Astrocyte (in vitro differentiated cells and primary cell): ENCODE measurements at regions not wholly inside any gene's neighbourhood (a gene's known extent, or its start where the extent isn't known, plus 50 kb on each side); places are given as distances from the start of the nearest gene placed in this dataset.

Experiments
- DNase-seq: peaks from one replicate; pipeline ENCODE4 v3.0.0-alpha.2; 2010; ENCODE audit warnings: low read depth
- FAIRE-seq: peaks from 2 replicates; lab custom pipeline; 2011; peaks lifted over from hg19 to GRCh38; lab: Jason Lieb, UNC
- H2AFZ ChIP-seq: 2 replicates; pipeline ENCODE4 v1.6.0; 2012; ENCODE audit warnings: low read depth, low read length, inconsistent platforms
- H3K27ac ChIP-seq: 2 replicates; pipeline ENCODE4 v1.5.1; 2011; ENCODE audit warnings: low read depth, low read length, inconsistent platforms
- H3K27me3 ChIP-seq: 2 replicates; pipeline ENCODE4 v1.6.0; 2011; ENCODE audit warnings: low read length, inconsistent platforms; ENCODE audit not compliant: insufficient read depth
- H3K36me3 ChIP-seq: 2 replicates; pipeline ENCODE4 v1.5.1; 2011; ENCODE audit warnings: low read length, inconsistent platforms; ENCODE audit not compliant: insufficient read depth
- H3K4me1 ChIP-seq: 2 replicates; pipeline ENCODE4 v1.5.1; 2011; ENCODE audit warnings: low read length, inconsistent platforms; ENCODE audit not compliant: insufficient read depth
- H3K4me2 ChIP-seq: 2 replicates; pipeline ENCODE4 v1.6.0; 2012; ENCODE audit warnings: low read length, inconsistent platforms
- H3K4me3 ChIP-seq: 2 replicates; pipeline ENCODE4 v1.5.1; 2011; ENCODE audit warnings: low read depth, mild to moderate bottlenecking, low read length, inconsistent platforms; ENCODE audit not compliant: insufficient read depth
- H3K79me2 ChIP-seq: 2 replicates; pipeline ENCODE4 v1.6.0; 2012; ENCODE audit warnings: mild to moderate bottlenecking, low read length, inconsistent platforms; ENCODE audit not compliant: insufficient read depth
- H3K9ac ChIP-seq: 2 replicates; pipeline ENCODE4 v1.6.0; 2012; ENCODE audit warnings: mild to moderate bottlenecking, low read length, inconsistent platforms
- H3K9me3 ChIP-seq: 2 replicates; pipeline ENCODE4 v1.5.1; 2012; ENCODE audit warnings: low read depth, mild to moderate bottlenecking, low read length, inconsistent platforms; ENCODE audit not compliant: insufficient read depth
- H4K20me1 ChIP-seq: 2 replicates; pipeline ENCODE4 v1.6.0; 2012; ENCODE audit warnings: low read length, inconsistent platforms; ENCODE audit not compliant: insufficient read depth
- H3K27ac Mint-ChIP-seq: one replicate; pipeline ENCODE4 v1.8.0; 2021; ENCODE audit warnings: mild to moderate bottlenecking, mixed read lengths; ENCODE audit not compliant: unreplicated experiment
- H3K27me3 Mint-ChIP-seq: one replicate; pipeline ENCODE4 v1.8.0; 2021; ENCODE audit warnings: low read depth, mixed read lengths; ENCODE audit not compliant: unreplicated experiment
- H3K36me3 Mint-ChIP-seq: one replicate; pipeline ENCODE4 v1.8.0; 2021; ENCODE audit warnings: low read depth, mixed read lengths; ENCODE audit not compliant: unreplicated experiment
- H3K4me1 Mint-ChIP-seq: one replicate; pipeline ENCODE4 v1.8.0; 2021; ENCODE audit warnings: low read depth, mixed read lengths; ENCODE audit not compliant: unreplicated experiment
- H3K4me3 Mint-ChIP-seq: one replicate; pipeline ENCODE4 v1.8.0; 2021; ENCODE audit warnings: mild to moderate bottlenecking, moderate library complexity, mixed read lengths; ENCODE audit not compliant: unreplicated experiment
- H3K9me3 Mint-ChIP-seq: one replicate; pipeline ENCODE4 v1.8.0; 2021; ENCODE audit warnings: mild to moderate bottlenecking, mixed read lengths; ENCODE audit not compliant: unreplicated experiment
- EZH2 ChIP-seq: IDR thresholded peaks from 2 replicates; pipeline ENCODE4 v1.6.1; 2012; ENCODE audit warnings: mild to moderate bottlenecking, low read length, inconsistent platforms; ENCODE audit not compliant: insufficient read depth
- TF ChIP-seq, protein P1 (sequence below): IDR thresholded peaks from 2 replicates; pipeline ENCODE4 v1.5.1; 2011; ENCODE audit warnings: low read depth, mild to moderate bottlenecking, inconsistent platforms, low read length, moderate library complexity; ENCODE audit not compliant: insufficient read depth

DNA sequence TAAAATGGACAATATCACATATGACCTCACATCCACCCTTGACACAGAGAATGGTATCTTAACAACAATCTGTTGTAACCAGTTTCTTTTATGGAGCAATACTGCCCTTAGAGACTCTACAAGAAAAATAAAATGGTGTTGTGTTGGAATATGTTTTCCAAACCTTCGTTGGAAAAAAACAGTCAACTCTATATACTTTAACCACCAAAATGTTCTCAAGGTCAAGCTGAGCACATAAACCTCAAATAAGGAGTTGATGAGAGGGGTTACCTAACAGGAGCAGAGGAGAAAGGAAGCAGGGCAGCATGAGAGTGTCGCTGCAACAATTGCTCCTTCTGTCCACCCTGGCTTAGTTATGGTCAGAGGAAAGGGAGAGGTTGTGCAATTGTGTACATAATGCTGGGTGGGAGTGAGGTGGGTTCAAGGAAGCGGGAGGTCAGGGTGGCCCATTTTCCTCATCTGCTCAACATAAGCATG is 179.2 kb upstream of the BMP4 start:
- H3K36me3 Mint-ChIP-seq = no peaks in the 10 kb centered on the region
- Histone ChIP-seq H3K9me3 (no peaks in the 10 kb centered on the region), H3K4me2 (no peak overlapping the region), H3K4me1 (no peaks in the 10 kb centered on the region), H3K79me2 (no peaks in the 10 kb centered on the region), H3K36me3 (no peaks in the 10 kb centered on the region), H3K27me3 (no peaks in the 10 kb centered on the region), H4K20me1 (no peaks in the 10 kb centered on the region), H3K9ac (no peak overlapping the region), H3K27ac (no peak overlapping the region), H2AFZ (no peak overlapping the region), H3K4me3 (no peak overlapping the region)
- TF ChIP-seq, protein P1, sequence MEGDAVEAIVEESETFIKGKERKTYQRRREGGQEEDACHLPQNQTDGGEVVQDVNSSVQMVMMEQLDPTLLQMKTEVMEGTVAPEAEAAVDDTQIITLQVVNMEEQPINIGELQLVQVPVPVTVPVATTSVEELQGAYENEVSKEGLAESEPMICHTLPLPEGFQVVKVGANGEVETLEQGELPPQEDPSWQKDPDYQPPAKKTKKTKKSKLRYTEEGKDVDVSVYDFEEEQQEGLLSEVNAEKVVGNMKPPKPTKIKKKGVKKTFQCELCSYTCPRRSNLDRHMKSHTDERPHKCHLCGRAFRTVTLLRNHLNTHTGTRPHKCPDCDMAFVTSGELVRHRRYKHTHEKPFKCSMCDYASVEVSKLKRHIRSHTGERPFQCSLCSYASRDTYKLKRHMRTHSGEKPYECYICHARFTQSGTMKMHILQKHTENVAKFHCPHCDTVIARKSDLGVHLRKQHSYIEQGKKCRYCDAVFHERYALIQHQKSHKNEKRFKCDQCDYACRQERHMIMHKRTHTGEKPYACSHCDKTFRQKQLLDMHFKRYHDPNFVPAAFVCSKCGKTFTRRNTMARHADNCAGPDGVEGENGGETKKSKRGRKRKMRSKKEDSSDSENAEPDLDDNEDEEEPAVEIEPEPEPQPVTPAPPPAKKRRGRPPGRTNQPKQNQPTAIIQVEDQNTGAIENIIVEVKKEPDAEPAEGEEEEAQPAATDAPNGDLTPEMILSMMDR = no peak
- no peak for TF ChIP-seq EZH2
- FAIRE-seq (no peak), DNase-seq (no peak)
- no peak overlapping the region for H3K4me3 Mint-ChIP-seq
- peaks cover 7% of the 10 kb centered on the region for H3K4me1 Mint-ChIP-seq
- H3K27ac Mint-ChIP-seq = no peak overlapping the region
- no peaks in the 10 kb centered on the region for H3K27me3 Mint-ChIP-seq
- no peaks in the 10 kb centered on the region for H3K9me3 Mint-ChIP-seq

DNA sequence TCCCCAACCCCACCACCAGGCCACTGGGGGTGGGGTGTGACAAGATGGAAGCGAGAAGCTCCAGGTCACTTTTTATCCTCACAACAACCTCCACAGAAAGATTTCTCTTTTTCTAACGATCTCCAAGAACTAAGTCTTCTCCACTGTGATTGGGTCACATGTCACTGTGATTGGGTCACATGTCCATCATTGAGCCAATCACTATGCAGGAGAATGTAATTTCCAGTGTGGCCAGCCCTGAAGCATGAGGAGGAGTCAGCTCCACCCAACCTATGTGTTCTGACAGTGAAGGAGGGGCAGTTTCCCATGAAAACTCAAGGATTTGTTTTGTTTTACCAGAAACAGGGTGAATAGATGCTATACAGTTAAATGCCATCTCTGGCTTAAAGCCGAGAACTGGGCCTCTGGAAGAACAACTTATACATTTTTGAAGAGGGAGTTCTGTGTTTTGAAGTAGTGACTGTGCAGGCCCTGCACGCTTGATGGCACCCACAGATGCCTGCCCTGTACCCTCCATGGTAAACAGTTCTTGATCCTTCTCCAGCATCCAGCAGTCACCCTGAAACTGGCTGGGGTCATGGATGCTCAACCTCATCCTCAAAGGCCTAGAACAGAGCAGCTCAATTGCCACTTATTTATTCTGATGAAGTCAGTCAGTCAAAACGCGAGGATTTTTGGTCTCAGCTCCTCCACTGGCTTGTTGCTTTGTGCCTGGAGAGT is 180.4 kb upstream of the BMP4 start:
- Histone ChIP-seq H3K4me2 (no peak overlapping the region), H3K27ac (no peak overlapping the region), H3K4me1 (no peaks in the 10 kb centered on the region), H3K27me3 (no peaks in the 10 kb centered on the region), H3K9me3 (no peaks in the 10 kb centered on the region), H3K79me2 (no peaks in the 10 kb centered on the region), H4K20me1 (no peaks in the 10 kb centered on the region), H3K36me3 (no peaks in the 10 kb centered on the region), H3K9ac (no peak overlapping the region), H2AFZ (no peak overlapping the region), H3K4me3 (no peak overlapping the region)
- H3K27ac Mint-ChIP-seq = no peak overlapping the region
- no peaks in the 10 kb centered on the region for H3K27me3 Mint-ChIP-seq
- peaks cover 7% of the 10 kb centered on the region for H3K4me1 Mint-ChIP-seq
- DNase-seq (no peak), FAIRE-seq (no peak)
- H3K9me3 Mint-ChIP-seq = no peaks in the 10 kb centered on the region
- no peak overlapping the region for H3K4me3 Mint-ChIP-seq
- TF ChIP-seq, protein P1 = no peak
- no peak for TF ChIP-seq EZH2
- H3K36me3 Mint-ChIP-seq = no peaks in the 10 kb centered on the region

DNA sequence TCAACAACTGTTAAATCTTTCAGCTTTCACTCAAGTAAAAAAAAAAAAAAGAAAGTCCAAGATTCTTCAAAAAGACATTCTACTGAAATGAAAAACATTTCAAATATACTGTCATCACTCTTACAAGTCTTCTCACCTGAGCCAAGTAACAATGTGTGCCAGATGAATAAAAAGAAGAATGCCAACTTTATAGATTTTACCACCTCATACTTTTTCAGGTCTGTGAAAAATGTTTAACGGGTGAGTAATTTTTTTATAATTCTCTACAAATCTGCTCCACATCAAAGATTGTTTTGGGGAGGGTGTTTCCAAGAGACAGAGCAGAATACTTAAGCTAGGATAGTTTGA is 181.0 kb upstream of the BMP4 start:
- no peaks in the 10 kb centered on the region for H3K4me1 ChIP-seq
- no peak overlapping the region for H3K4me3 Mint-ChIP-seq
- H4K20me1 ChIP-seq = no peaks in the 10 kb centered on the region
- no peaks in the 10 kb centered on the region for H3K36me3 Mint-ChIP-seq
- no peak overlapping the region for H3K9ac ChIP-seq
- H3K79me2 ChIP-seq = no peaks in the 10 kb centered on the region
- no peak overlapping the region for H3K4me3 ChIP-seq
- H3K36me3 ChIP-seq = no peaks in the 10 kb centered on the region
- no peaks in the 10 kb centered on the region for H3K9me3 Mint-ChIP-seq
- no peak for FAIRE-seq
- H3K9me3 ChIP-seq = no peaks in the 10 kb centered on the region
- H3K27me3 Mint-ChIP-seq = no peaks in the 10 kb centered on the region
- no peak for DNase-seq
- H3K4me2 ChIP-seq = no peak overlapping the region
- H3K27ac ChIP-seq = no peak overlapping the region
- no peak overlapping the region for H3K27ac Mint-ChIP-seq
- no peak overlapping the region for H2AFZ ChIP-seq
- no peaks in the 10 kb centered on the region for H3K27me3 ChIP-seq
- peaks cover 7% of the 10 kb centered on the region for H3K4me1 Mint-ChIP-seq
- no peak for TF ChIP-seq EZH2
- TF ChIP-seq, protein P1 = no peak
